DND-41 (cell line): ENCODE measurements at regions not wholly inside any gene's neighbourhood (a gene's known extent, or its start where the extent isn't known, plus 50 kb on each side); places are given as distances from the start of the nearest gene placed in this dataset.

Source experiments
- EZH2 ChIP-seq: IDR thresholded peaks from 3 replicates; pipeline ENCODE4 v1.6.1; 2012; ENCODE audit warnings: borderline replicate concordance, low read depth, mild to moderate bottlenecking, moderate library complexity, low read length, inconsistent platforms; ENCODE audit not compliant: severe bottlenecking
- TF ChIP-seq, protein P1 (sequence below): IDR thresholded peaks from 2 replicates; pipeline ENCODE4 v1.5.1; 2012; ENCODE audit warnings: borderline replicate concordance, low read length, moderate library complexity, mild to moderate bottlenecking; ENCODE audit not compliant: poor library complexity, severe bottlenecking; ENCODE audit errors: extremely low read depth

DNA sequence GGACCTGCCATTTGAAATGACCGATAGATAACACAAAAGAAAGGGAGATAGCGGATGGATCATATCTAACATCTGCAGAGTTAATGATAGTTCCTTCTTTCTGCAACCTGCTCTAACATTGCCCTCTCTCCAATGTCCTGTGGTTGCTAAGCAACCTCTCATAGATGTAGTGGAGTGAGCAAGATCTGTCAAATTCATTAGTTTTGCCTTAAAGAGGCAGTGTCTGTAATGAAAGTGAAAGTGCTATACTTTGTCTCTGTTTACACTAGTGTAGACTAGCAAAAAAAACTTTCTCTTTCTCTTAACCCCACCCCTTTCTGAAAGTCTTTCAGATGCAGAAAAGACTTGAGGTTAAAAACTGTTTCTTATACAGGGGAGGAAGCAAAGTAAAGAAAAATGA is 1196.9 kb downstream of the SORCS3 start:
- TF ChIP-seq, protein P1, sequence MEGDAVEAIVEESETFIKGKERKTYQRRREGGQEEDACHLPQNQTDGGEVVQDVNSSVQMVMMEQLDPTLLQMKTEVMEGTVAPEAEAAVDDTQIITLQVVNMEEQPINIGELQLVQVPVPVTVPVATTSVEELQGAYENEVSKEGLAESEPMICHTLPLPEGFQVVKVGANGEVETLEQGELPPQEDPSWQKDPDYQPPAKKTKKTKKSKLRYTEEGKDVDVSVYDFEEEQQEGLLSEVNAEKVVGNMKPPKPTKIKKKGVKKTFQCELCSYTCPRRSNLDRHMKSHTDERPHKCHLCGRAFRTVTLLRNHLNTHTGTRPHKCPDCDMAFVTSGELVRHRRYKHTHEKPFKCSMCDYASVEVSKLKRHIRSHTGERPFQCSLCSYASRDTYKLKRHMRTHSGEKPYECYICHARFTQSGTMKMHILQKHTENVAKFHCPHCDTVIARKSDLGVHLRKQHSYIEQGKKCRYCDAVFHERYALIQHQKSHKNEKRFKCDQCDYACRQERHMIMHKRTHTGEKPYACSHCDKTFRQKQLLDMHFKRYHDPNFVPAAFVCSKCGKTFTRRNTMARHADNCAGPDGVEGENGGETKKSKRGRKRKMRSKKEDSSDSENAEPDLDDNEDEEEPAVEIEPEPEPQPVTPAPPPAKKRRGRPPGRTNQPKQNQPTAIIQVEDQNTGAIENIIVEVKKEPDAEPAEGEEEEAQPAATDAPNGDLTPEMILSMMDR: no peak
- TF ChIP-seq EZH2: no peak
